K562 (cell line): ENCODE measurements at regions not wholly inside any gene's neighbourhood (a gene's known extent, or its start where the extent isn't known, plus 50 kb on each side); places are given as distances from the start of the nearest gene placed in this dataset.

Source experiments
- ATAC-seq: fragments of 200-7000 bp; cut with Tn5 transposase; 3 replicates; pipeline ENCODE4 v1.9.1; 2020; ENCODE audit warnings: moderate library complexity
- BruUV-seq: library from RNA; stranded (reverse); fragments of 400-500 nt; replicated peaks from 2 replicates; lab custom pipeline; 2021; lab: Mats Ljungman, UMichigan
- CTCF ChIA-PET: fragments of 300-600 bp; formaldehyde crosslinking; extraction: SDS; loops from one replicate; lab custom pipeline; 2021; ENCODE audit warnings: low intra/inter-chr PET ratio; lab: Yijun Ruan, JAX
- POLR2A ChIA-PET: fragments of 300-600, 350-650 bp; sonication (Branson Sonifier 250); formaldehyde crosslinking; extraction: SDS; loops from one replicate; lab custom pipeline; 2021; ENCODE audit warnings: antibody characterized with exemption, inconsistent platforms; lab: Yijun Ruan, JAX
- DNase-seq, 4 experiments: peaks; one replicate each; pipeline versions ENCODE4 v3.0.0 to v3.0.0-alpha.2; 2011 to 2018; ENCODE audit warnings: low spot score in 3 of 4, mixed read lengths in 3 of 4; ENCODE audit errors: extremely low read depth in 1 of 4
- FAIRE-seq: peaks from 2 replicates; lab custom pipeline; 2011; peaks lifted over from hg19 to GRCh38; lab: Jason Lieb, UNC
- H2AFZ ChIP-seq: 2 replicates; pipeline ENCODE4 v1.6.0; 2011; ENCODE audit warnings: low read depth, low read length, control low read depth, inconsistent platforms
- H3K27ac ChIP-seq: fragments of 200-600 bp; 3 replicates; pipeline ENCODE4 v1.8.0; 2011; ENCODE audit warnings: low read depth, mild to moderate bottlenecking, control low read depth, inconsistent platforms, low read length, moderate library complexity, mixed read lengths; ENCODE audit errors: extremely low read depth
- H3K27me3 ChIP-seq, 2 experiments: fragments of 300-600 bp in 1 of 2; 2 replicates in 1 of 2; 3 replicates in 1 of 2; pipeline versions ENCODE4 v1.6.0 to v1.8.0; 2011; ENCODE audit warnings: inconsistent platforms in 2 of 2, low read length in 2 of 2, mild to moderate bottlenecking in 1 of 2, mixed read lengths in 1 of 2, moderate library complexity in 1 of 2; ENCODE audit not compliant: control insufficient read depth in 2 of 2, insufficient read depth in 2 of 2
- H3K36me3 ChIP-seq: fragments of 300-600 bp; 3 replicates; pipeline ENCODE4 v1.8.0; 2011; ENCODE audit warnings: mild to moderate bottlenecking, low read length, inconsistent platforms; ENCODE audit not compliant: control insufficient read depth, insufficient read depth
- H3K4me1 ChIP-seq, 2 experiments: fragments of 200-600 bp in 1 of 2; replicated peaks in 1 of 2; 2 replicates in 1 of 2; 3 replicates in 1 of 2; pipeline versions ENCODE4 v1.5.1 to v1.8.0; 2011; ENCODE audit warnings: inconsistent platforms in 2 of 2, low read length in 2 of 2, mild to moderate bottlenecking in 1 of 2, mixed read lengths in 1 of 2, moderate library complexity in 1 of 2; ENCODE audit not compliant: control insufficient read depth in 2 of 2, insufficient read depth in 2 of 2
- H3K4me2 ChIP-seq: 2 replicates; pipeline ENCODE4 v1.6.1; 2011; ENCODE audit warnings: low read length, control low read depth, inconsistent platforms, mixed read lengths; ENCODE audit not compliant: insufficient read depth
- H3K4me3 ChIP-seq: fragments of 200-600 bp; sonication (generic), shearing (Covaris generic); 2 replicates; pipeline ENCODE4 v1.5.1; 2016; ENCODE audit warnings: control low read depth, inconsistent platforms
- H3K79me2 ChIP-seq: fragments of 200-600 bp; 3 replicates; pipeline ENCODE4 v1.8.0; 2011; ENCODE audit warnings: low read length, inconsistent platforms; ENCODE audit not compliant: control insufficient read depth, insufficient read depth
- H3K9ac ChIP-seq, 2 experiments: 2 replicates each; pipeline versions ENCODE4 v1.6.0 to v1.6.1; 2011; ENCODE audit warnings: low read depth in 2 of 2, low read length in 2 of 2, control low read depth in 1 of 2, inconsistent platforms in 1 of 2, mild to moderate bottlenecking in 1 of 2, mixed read lengths in 1 of 2; ENCODE audit not compliant: insufficient read depth in 1 of 2
- H3K9me1 ChIP-seq: one replicate; pipeline ENCODE4 v1.6.0; 2011; ENCODE audit warnings: inconsistent platforms, mild to moderate bottlenecking, low read length, moderate library complexity; ENCODE audit not compliant: control insufficient read depth, insufficient read depth
- H3K9me3 ChIP-seq: replicated peaks from 2 replicates; pipeline ENCODE4 v1.5.1; 2011; ENCODE audit warnings: low read depth, low read length, inconsistent platforms; ENCODE audit not compliant: control insufficient read depth, insufficient read depth
- H4K20me1 ChIP-seq: replicated peaks from 2 replicates; pipeline ENCODE4 v1.6.1; 2011; ENCODE audit warnings: low read length, inconsistent platforms, mixed read lengths; ENCODE audit not compliant: control insufficient read depth, insufficient read depth
- ARID1B ChIP-seq: fragments of 450-650 bp; IDR thresholded peaks from 2 replicates; pipeline ENCODE4 v1.6.1; 2016; ENCODE audit warnings: antibody characterized with exemption, mild to moderate bottlenecking, inconsistent platforms
- CSDE1 ChIP-seq, 2 experiments: fragments of 450-650 bp; IDR thresholded peaks; 2 replicates each; pipeline ENCODE4 v1.6.1; 2016; ENCODE audit warnings: mild to moderate bottlenecking in 1 of 2
- DLX4 ChIP-seq: fragments of 250-450 bp; sonication (Bioruptor Pico); IDR thresholded peaks from 2 replicates; pipeline ENCODE4 v1.6.1; 2021; ENCODE audit warnings: mild to moderate bottlenecking
- E2F3 ChIP-seq: fragments of 250-450 bp; sonication (Bioruptor Pico); IDR thresholded peaks from 2 replicates; pipeline ENCODE4 v1.4.0; 2020; ENCODE audit warnings: mild to moderate bottlenecking
- ERF ChIP-seq: fragments of 450-650 bp; formaldehyde crosslinking; IDR thresholded peaks from 2 replicates; pipeline ENCODE4 v1.4.0; 2020; ENCODE audit warnings: mild to moderate bottlenecking, mixed read lengths
- KHSRP ChIP-seq: fragments of 450-650 bp; IDR thresholded peaks from 2 replicates; pipeline ENCODE4 v1.6.1; 2017
- PHF21A ChIP-seq: fragments of 450-650 bp; IDR thresholded peaks from 2 replicates; pipeline ENCODE4 v1.6.1; 2017; ENCODE audit warnings: low read depth, borderline replicate concordance
- RCOR1 ChIP-seq, 2 experiments: IDR thresholded peaks; 2 replicates each; pipeline ENCODE4 v1.6.1; 2012; ENCODE audit warnings: low read depth in 2 of 2, low read length in 2 of 2, borderline replicate concordance in 1 of 2, improper control_type of control experiment in 1 of 2
- SOX6 ChIP-seq: fragments of 450-650 bp; IDR thresholded peaks from 2 replicates; pipeline ENCODE4 v1.6.1; 2014; ENCODE audit warnings: mild to moderate bottlenecking
- ZBTB1 ChIP-seq: sonication (generic); formaldehyde crosslinking; IDR thresholded peaks from 2 replicates; pipeline ENCODE4 v1.8.1; 2023; ENCODE audit warnings: missing genetic modification reagents, low read depth, mild to moderate bottlenecking, borderline replicate concordance
- ZBTB49 ChIP-seq: sonication (generic); formaldehyde crosslinking; IDR thresholded peaks from 2 replicates; pipeline ENCODE4 v1.8.0; 2022; ENCODE audit warnings: missing genetic modification reagents, mild to moderate bottlenecking, borderline replicate concordance
- ZHX1 ChIP-seq: fragments of 150-350 bp; conservative IDR thresholded peaks from 2 replicates; pipeline ENCODE4 v1.6.1; 2014; ENCODE audit warnings: low read length
- ZNF146 ChIP-seq: IDR thresholded peaks from one replicate; pipeline ENCODE4 v1.6.1; 2018; ENCODE audit warnings: missing compliant biosample characterization; ENCODE audit not compliant: unreplicated experiment
- ZNF274 ChIP-seq: IDR thresholded peaks from 2 replicates; pipeline ENCODE4 v1.6.1; 2011; ENCODE audit warnings: low read depth, mild to moderate bottlenecking, low read length, moderate library complexity, borderline replicate concordance
- WGBS: fragments of 100-300 bp; shearing (Covaris generic); methylation state at CpG from one replicate; pipeline ENCODE4 v1.1.6; 2016; ENCODE audit warnings: low coverage, mixed read lengths; ENCODE audit not compliant: insufficient coverage; ENCODE audit errors: missing lambda C conversion rate; 5-methylcytosine and 5-hydroxymethylcytosine counted together
- in situ Hi-C: fragments of 300-500 bp; cut with MboI; formaldehyde crosslinking; loops from 4 replicates; pipeline ENCODE4 v1.15.0; 2018; ENCODE audit warnings: inconsistent platforms, mixed read lengths
- intact Hi-C: fragments of 100-400 bp; cut with micrococcal nuclease; formaldehyde crosslinking; loops from 2 replicates; pipeline ENCODE4 v1.14.2; 2022

GRCh38 chr10:10946801-10947200 is 70.9 kb upstream of the CELF2 start (continued):
- TF ChIP-seq DLX4 (CRISPR knock-in tag) (no peak), E2F3 (CRISPR knock-in tag) (no peak), ZBTB49 (CRISPR knock-in tag) (no peak), ERF (CRISPR knock-in tag) (no peak), ZNF274 (no peak)

- Histone ChIP-seq H3K27ac (no peak overlapping the region), H3K4me3 (no peak overlapping the region), H3K9me3 (no peaks in the 10 kb centered on the region), H3K27me3 (no peaks in the 10 kb centered on the region; a peak in 1 of 5 replicates), H3K36me3 (no peaks in the 10 kb centered on the region), H4K20me1 (no peaks in the 10 kb centered on the region), H3K4me1 (no peaks in the 10 kb centered on the region), H3K9me1 (no peaks in the 10 kb centered on the region), H3K79me2 (no peaks in the 10 kb centered on the region), H2AFZ (no peak overlapping the region), H3K4me2 (no peak overlapping the region), H3K9ac (no peak overlapping the region)
- ChIA-PET CTCF (no interaction called here), POLR2A (no interaction called here)
- FAIRE-seq (no peak), DNase-seq (no peak), ATAC-seq (no peak)
- WGBS, result 2% methylated on average over 7 of the region's 7 CpGs
- TF ChIP-seq ARID1B (no peak), SOX6 (no peak), KHSRP (no peak), RCOR1 (IDR thresholded peaks at IDR 0.05; ENCODE audit: borderline replicate concordance in 1 of 2, low read depth in 2 of 2, low read length in 2 of 2) (no peak), ZHX1 (no peak), PHF21A (no peak), ZBTB1 (CRISPR knock-in tag) (no peak), ZNF146 (CRISPR knock-in tag) (no peak), CSDE1 (IDR thresholded peaks at IDR 0.05) (no peak)
- in situ Hi-C loops, result no loop called here
- no TSS peak for BruUV-seq
- intact Hi-C loops, result no loop called here
Observed at GRCh38 chr10:10951675-10952074, 66.0 kb upstream of the CELF2 start.
